ENCODE measurements at regions not wholly inside any gene's neighbourhood (a gene's known extent, or its start where the extent isn't known, plus 50 kb on each side); places are given as distances from the start of the nearest gene placed in this dataset.
"Not testable (repeated sequence)": the region's sequence is repeated elsewhere in the genome, so short reads cannot be mapped to it uniquely, and the experiment has no call there.

GRCh38 chr6:67689329-67689728, 945.8 kb upstream of the ADGRB3 start:
- intact Hi-C loops (cut with micrococcal nuclease; ENCODE audit: unreplicated experiment), result no loop called here
- ChIA-PET POLR2A (ENCODE audit: low non-redundant PET) (no interaction called here), CTCF (no interaction called here)
- no TSS peak for BruUV-seq (replicated peaks)
- no peaks in the 10 kb centered on the region for H3K27me3 ChIP-seq (replicated peaks; ENCODE audit: insufficient read depth, low read depth, low read length, poor library complexity)
- no peak for TF ChIP-seq CTCF (conservative IDR thresholded peaks at IDR 0.05; ENCODE audit: low read depth, low read length)
- no peak for TF ChIP-seq EZH2 (IDR thresholded peaks at IDR 0.05; ENCODE audit: borderline replicate concordance, low read depth, low read length, poor library complexity, severe bottlenecking)
- no peaks in the 10 kb centered on the region for H3K9me3 ChIP-seq (ENCODE audit: low read depth, low read length, poor library complexity, severe bottlenecking)
- no peak overlapping the region for H3K27ac ChIP-seq (ENCODE audit: low read depth, low read length, poor library complexity, severe bottlenecking)
- H3K36me3 ChIP-seq (ENCODE audit: insufficient read depth, low read length, poor library complexity, severe bottlenecking), result no peaks in the 10 kb centered on the region
- no peak overlapping the region for H3K4me3 ChIP-seq (ENCODE audit: low read depth, low read length, poor library complexity, severe bottlenecking)
- no peaks in the 10 kb centered on the region for H3K4me1 ChIP-seq (ENCODE audit: insufficient read depth, low read length, poor library complexity, severe bottlenecking)
- DNase-seq (ENCODE audit: low spot score), result no peak

- ChIA-PET POLR2A (ENCODE audit: low non-redundant PET) (no interaction called here), CTCF (no interaction called here)
- no peak for TF ChIP-seq CTCF (conservative IDR thresholded peaks at IDR 0.05; ENCODE audit: low read depth, low read length)
- TF ChIP-seq EZH2 (IDR thresholded peaks at IDR 0.05; ENCODE audit: borderline replicate concordance, low read depth, low read length, poor library complexity, severe bottlenecking), result no peak
- intact Hi-C loops (cut with micrococcal nuclease; ENCODE audit: unreplicated experiment), result no loop called here
- no TSS peak for BruUV-seq (replicated peaks)
- Histone ChIP-seq H3K36me3 (ENCODE audit: insufficient read depth, low read length, poor library complexity, severe bottlenecking) (no peaks in the 10 kb centered on the region), H3K9me3 (ENCODE audit: low read depth, low read length, poor library complexity, severe bottlenecking) (no peaks in the 10 kb centered on the region), H3K27ac (ENCODE audit: low read depth, low read length, poor library complexity, severe bottlenecking) (no peak overlapping the region), H3K4me3 (ENCODE audit: low read depth, low read length, poor library complexity, severe bottlenecking) (no peak overlapping the region), H3K27me3 (replicated peaks; ENCODE audit: insufficient read depth, low read depth, low read length, poor library complexity) (no peaks in the 10 kb centered on the region), H3K4me1 (ENCODE audit: insufficient read depth, low read length, poor library complexity, severe bottlenecking) (no peaks in the 10 kb centered on the region)
- no peak for DNase-seq (ENCODE audit: low spot score)
Observed at GRCh38 chr6:67687396-67687795, 947.7 kb upstream of the ADGRB3 start.

- POLR2A ChIA-PET (ENCODE audit: low non-redundant PET); H3K4me3 ChIP-seq (ENCODE audit: low read depth, low read length, poor library complexity, severe bottlenecking); intact Hi-C loops (cut with micrococcal nuclease; ENCODE audit: unreplicated experiment); H3K27ac ChIP-seq (ENCODE audit: low read depth, low read length, poor library complexity, severe bottlenecking); DNase-seq (ENCODE audit: low spot score); H3K9me3 ChIP-seq (ENCODE audit: low read depth, low read length, poor library complexity, severe bottlenecking); H3K4me1 ChIP-seq (ENCODE audit: insufficient read depth, low read length, poor library complexity, severe bottlenecking); H3K27me3 ChIP-seq (replicated peaks; ENCODE audit: insufficient read depth, low read depth, low read length, poor library complexity); H3K36me3 ChIP-seq (ENCODE audit: insufficient read depth, low read length, poor library complexity, severe bottlenecking); BruUV-seq (replicated peaks): not testable (repeated sequence)
- CTCF ChIA-PET, result interaction anchor here (0.7 kb wide), 1 partner anchor 1037 kb away, joined by 3 read pairs; no protein-coding TSS in a partner anchor
Observed at GRCh38 chr6:67686225-67686624, 948.9 kb upstream of the ADGRB3 start.

GRCh38 chr6:67683960-67684359, 951.1 kb upstream of the ADGRB3 start:
- H3K4me1 ChIP-seq (ENCODE audit: insufficient read depth, low read length, poor library complexity, severe bottlenecking), result no peaks in the 10 kb centered on the region
- peak; percentile 26 for DNase-seq (ENCODE audit: low spot score)
- no peak overlapping the region for H3K4me3 ChIP-seq (ENCODE audit: low read depth, low read length, poor library complexity, severe bottlenecking)
- BruUV-seq (replicated peaks), result no TSS peak
- ChIA-PET CTCF (no interaction called here), POLR2A (ENCODE audit: low non-redundant PET) (no interaction called here)
- no peaks in the 10 kb centered on the region for H3K27me3 ChIP-seq (replicated peaks; ENCODE audit: insufficient read depth, low read depth, low read length, poor library complexity)
- H3K36me3 ChIP-seq (ENCODE audit: insufficient read depth, low read length, poor library complexity, severe bottlenecking), result no peaks in the 10 kb centered on the region
- no peak overlapping the region for H3K27ac ChIP-seq (ENCODE audit: low read depth, low read length, poor library complexity, severe bottlenecking)
- H3K9me3 ChIP-seq (ENCODE audit: low read depth, low read length, poor library complexity, severe bottlenecking), result no peaks in the 10 kb centered on the region
- intact Hi-C loops (cut with micrococcal nuclease; ENCODE audit: unreplicated experiment), result no loop called here
- TF ChIP-seq CTCF (conservative IDR thresholded peaks at IDR 0.05; ENCODE audit: low read depth, low read length) (no peak), EZH2 (IDR thresholded peaks at IDR 0.05; ENCODE audit: borderline replicate concordance, low read depth, low read length, poor library complexity, severe bottlenecking) (no peak)

Measured in A673 (cell line).